GM18870 (cell line): ENCODE measurements at regions not wholly inside any gene's neighbourhood (a gene's known extent, or its start where the extent isn't known, plus 50 kb on each side); places are given as distances from the start of the nearest gene placed in this dataset.

Experiments
- ATAC-seq: cut with Tn5 transposase; IDR thresholded peaks from one replicate; pipeline ENCODE4 v1.9.1; 2021; ENCODE audit warnings: moderate library complexity; ENCODE audit not compliant: unreplicated experiment

- ATAC-seq, result no peak
Observed at GRCh38 chr3:107265526-107265925, 111.7 kb upstream of the CCDC54 start.

- no peak for ATAC-seq
Observed at GRCh38 chr3:107268469-107268868, 108.8 kb upstream of the CCDC54 start.

- ATAC-seq, result no peak
Observed at GRCh38 chr3:107269136-107269535, 108.1 kb upstream of the CCDC54 start.

- peak; percentile 71 for ATAC-seq
Observed at GRCh38 chr3:107271787-107272387, 105.4 kb upstream of the CCDC54 start.

- ATAC-seq, result no peak
Observed at GRCh38 chr3:107272471-107272870, 104.8 kb upstream of the CCDC54 start.

GRCh38 chr3:107272885-107273284 is 104.4 kb upstream of the CCDC54 start:
- no peak for ATAC-seq

GRCh38 chr3:107273771-107274170 is 103.5 kb upstream of the CCDC54 start:
- no peak for ATAC-seq

GRCh38 chr3:107275511-107275910 is 101.7 kb upstream of the CCDC54 start:
- ATAC-seq, result no peak

GRCh38 chr3:107283948-107284347 is 93.3 kb upstream of the CCDC54 start:
- ATAC-seq, result no peak

- no peak for ATAC-seq
Observed at GRCh38 chr3:107284612-107285011, 92.6 kb upstream of the CCDC54 start.

- ATAC-seq, result no peak
Observed at GRCh38 chr3:107285197-107285596, 92.0 kb upstream of the CCDC54 start.

- no peak for ATAC-seq
Observed at GRCh38 chr3:107289354-107289753, 87.9 kb upstream of the CCDC54 start.

- ATAC-seq, result no peak
Observed at GRCh38 chr3:107294117-107294516, 83.1 kb upstream of the CCDC54 start.

- ATAC-seq, result no peak
Observed at GRCh38 chr3:107297597-107297996, 79.6 kb upstream of the CCDC54 start.

- no peak for ATAC-seq
Observed at GRCh38 chr3:107307205-107307604, 70.0 kb upstream of the CCDC54 start.

- ATAC-seq, result no peak
Observed at GRCh38 chr3:107308716-107309115, 68.5 kb upstream of the CCDC54 start.

GRCh38 chr3:107309312-107309711 is 67.9 kb upstream of the CCDC54 start:
- no peak for ATAC-seq

- no peak for ATAC-seq
Observed at GRCh38 chr3:107313711-107314110, 63.5 kb upstream of the CCDC54 start.

- no peak for ATAC-seq
Observed at GRCh38 chr3:107315141-107315540, 62.1 kb upstream of the CCDC54 start.

GRCh38 chr3:107323723-107324122 is 53.5 kb upstream of the CCDC54 start:
- peak; percentile 45 for ATAC-seq

GRCh38 chr3:107325446-107325845 is 51.8 kb upstream of the CCDC54 start:
- no peak for ATAC-seq
